ENCODE measurements at regions not wholly inside any gene's neighbourhood (a gene's known extent, or its start where the extent isn't known, plus 50 kb on each side); places are given as distances from the start of the nearest gene placed in this dataset.

GRCh38 chr9:75616841-75617566 lies 273.5 kb upstream of the PCSK5 start:
- H3K4me1 ChIP-seq (ENCODE audit: insufficient read depth), result no peaks in the 10 kb centered on the region
- H3K27ac ChIP-seq, result no peak overlapping the region
- no peak overlapping the region for H3K4me3 ChIP-seq
- no peak overlapping the region for H2AFZ ChIP-seq
- no peaks in the 10 kb centered on the region for H3K36me3 ChIP-seq (replicated peaks; ENCODE audit: insufficient read depth, low read depth)
- DNase-seq (ENCODE audit: low spot score), result no peak
- H3K79me2 ChIP-seq, result no peaks in the 10 kb centered on the region
- H3K9me2 ChIP-seq (replicated peaks; ENCODE audit: insufficient read depth), result no peaks in the 10 kb centered on the region
- 92% methylated on average over 3 of the region's 3 CpGs for WGBS (ENCODE audit: low lambda C conversion rate, missing lambda C conversion rate)
- no peak overlapping the region for H3K4me2 ChIP-seq
- TF ChIP-seq EZH2phosphoT487 (IDR thresholded peaks at IDR 0.05; ENCODE audit: low read depth, severe bottlenecking, unreplicated experiment) (no peak), EZH2 (IDR thresholded peaks at IDR 0.05; ENCODE audit: borderline replicate concordance) (no peak), CTCF (IDR thresholded peaks at IDR 0.05; ENCODE audit: poor library complexity) (no peak)
- H3K27me3 ChIP-seq, result no peaks in the 10 kb centered on the region
- H4K20me1 ChIP-seq (ENCODE audit: insufficient read depth, poor library complexity, severe bottlenecking), result no peaks in the 10 kb centered on the region
- no peaks in the 10 kb centered on the region for H3K9me3 ChIP-seq (ENCODE audit: low read depth)

GRCh38 chr9:75623462-75623861 lies 267.0 kb upstream of the PCSK5 start:
- Histone ChIP-seq H2AFZ (no peak overlapping the region), H3K36me3 (replicated peaks; ENCODE audit: insufficient read depth, low read depth) (no peaks in the 10 kb centered on the region), H4K20me1 (ENCODE audit: insufficient read depth, poor library complexity, severe bottlenecking) (no peaks in the 10 kb centered on the region), H3K79me2 (no peaks in the 10 kb centered on the region), H3K27ac (no peak overlapping the region), H3K9me2 (replicated peaks; ENCODE audit: insufficient read depth) (no peaks in the 10 kb centered on the region), H3K4me3 (no peak overlapping the region), H3K9me3 (ENCODE audit: low read depth) (no peaks in the 10 kb centered on the region), H3K4me1 (ENCODE audit: insufficient read depth) (no peaks in the 10 kb centered on the region), H3K4me2 (no peak overlapping the region), H3K27me3 (no peaks in the 10 kb centered on the region)
- no peak for DNase-seq (ENCODE audit: low spot score)
- no peak for TF ChIP-seq EZH2 (IDR thresholded peaks at IDR 0.05; ENCODE audit: borderline replicate concordance)
- TF ChIP-seq EZH2phosphoT487 (IDR thresholded peaks at IDR 0.05; ENCODE audit: low read depth, severe bottlenecking, unreplicated experiment), result no peak
- TF ChIP-seq CTCF (IDR thresholded peaks at IDR 0.05; ENCODE audit: poor library complexity), result no peak

GRCh38 chr9:75624998-75625397 lies 265.5 kb upstream of the PCSK5 start:
- Histone ChIP-seq H3K36me3 (replicated peaks; ENCODE audit: insufficient read depth, low read depth) (no peaks in the 10 kb centered on the region), H3K27me3 (no peaks in the 10 kb centered on the region), H4K20me1 (ENCODE audit: insufficient read depth, poor library complexity, severe bottlenecking) (no peaks in the 10 kb centered on the region), H3K4me3 (no peak overlapping the region), H3K9me2 (replicated peaks; ENCODE audit: insufficient read depth) (no peaks in the 10 kb centered on the region), H3K9me3 (ENCODE audit: low read depth) (no peaks in the 10 kb centered on the region), H3K4me2 (no peak overlapping the region), H3K27ac (no peak overlapping the region), H2AFZ (no peak overlapping the region), H3K4me1 (ENCODE audit: insufficient read depth) (no peaks in the 10 kb centered on the region), H3K79me2 (no peaks in the 10 kb centered on the region)
- no peak for TF ChIP-seq EZH2phosphoT487 (IDR thresholded peaks at IDR 0.05; ENCODE audit: low read depth, severe bottlenecking, unreplicated experiment)
- TF ChIP-seq EZH2 (IDR thresholded peaks at IDR 0.05; ENCODE audit: borderline replicate concordance), result no peak
- TF ChIP-seq CTCF (IDR thresholded peaks at IDR 0.05; ENCODE audit: poor library complexity), result no peak
- 85% methylated on average over 2 of the region's 2 CpGs for WGBS (ENCODE audit: low lambda C conversion rate, missing lambda C conversion rate)
- no peak for DNase-seq (ENCODE audit: low spot score)

Measured in hepatocyte (in vitro differentiated cells).